ENCODE measurements at regions not wholly inside any gene's neighbourhood (a gene's known extent, or its start where the extent isn't known, plus 50 kb on each side); places are given as distances from the start of the nearest gene placed in this dataset.

DNA sequence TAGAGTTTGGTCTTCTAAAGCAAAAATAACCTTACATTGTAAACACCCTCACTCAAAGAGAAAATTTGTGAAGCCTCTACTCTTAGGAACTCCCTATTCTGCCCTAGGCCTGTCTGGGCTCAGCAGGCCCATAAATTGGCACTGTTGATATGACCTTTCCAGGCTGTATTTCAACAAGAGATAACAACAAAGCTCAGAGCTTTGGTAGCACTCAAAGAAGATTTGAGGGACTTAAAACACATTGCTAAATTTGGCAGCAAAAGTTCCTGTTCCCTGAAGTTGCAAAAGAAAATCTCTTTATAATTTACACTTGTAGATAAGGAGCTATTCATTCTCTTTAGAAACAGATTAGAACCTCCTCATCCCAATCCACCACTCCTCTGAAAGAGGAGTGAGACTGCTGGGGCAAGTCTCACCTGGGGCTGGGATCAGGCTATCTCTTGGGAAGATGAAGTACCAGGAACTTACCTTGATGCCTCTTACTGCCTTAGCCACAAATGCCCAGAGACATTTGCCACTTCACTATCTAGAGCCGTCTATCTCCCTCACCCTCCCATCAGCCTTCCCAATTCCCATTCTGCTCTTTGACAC is 110.4 kb upstream of the AKIP1 start:
- no peak for DNase-seq

DNA sequence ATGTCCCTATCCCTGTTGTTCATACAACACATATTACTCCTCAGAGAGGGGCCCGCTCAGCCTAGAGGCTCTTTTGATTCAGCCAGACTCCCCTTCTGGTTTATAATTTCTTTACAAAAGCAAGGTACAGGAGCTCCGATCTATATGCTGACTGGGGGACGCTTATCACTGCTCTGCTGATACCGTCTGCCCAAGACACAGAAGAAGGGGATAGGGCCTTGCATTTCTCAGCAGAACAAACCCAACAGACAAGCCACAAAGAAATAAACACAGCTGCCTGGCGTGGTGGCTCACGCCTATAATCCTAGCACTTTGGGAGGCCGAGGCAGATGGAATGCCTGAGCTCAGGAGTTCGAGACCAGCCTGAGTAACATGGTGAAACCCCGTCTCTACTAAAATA is 109.9 kb upstream of the AKIP1 start:
- no peak for DNase-seq

DNA sequence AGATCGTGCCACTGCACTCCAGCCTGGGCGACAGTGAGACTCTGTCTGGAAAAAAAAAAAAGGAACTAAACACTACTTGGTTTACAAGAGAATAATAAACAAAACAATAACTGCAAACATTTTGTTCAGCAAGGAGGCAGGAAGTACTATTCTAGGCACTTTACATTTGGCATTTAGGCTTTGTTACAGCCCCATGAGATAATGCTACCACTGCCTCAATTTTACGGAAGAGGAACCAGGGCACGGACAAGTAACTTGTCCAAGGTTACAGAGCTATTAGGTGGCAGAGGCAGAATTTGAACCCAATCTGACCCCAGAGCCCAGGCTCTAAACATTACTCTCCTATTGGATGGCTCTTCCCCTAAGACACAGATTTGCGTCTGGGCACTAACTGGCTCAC is 108.7 kb upstream of the AKIP1 start:
- peak; percentile 32 to 57 (median 52) for DNase-seq

DNA sequence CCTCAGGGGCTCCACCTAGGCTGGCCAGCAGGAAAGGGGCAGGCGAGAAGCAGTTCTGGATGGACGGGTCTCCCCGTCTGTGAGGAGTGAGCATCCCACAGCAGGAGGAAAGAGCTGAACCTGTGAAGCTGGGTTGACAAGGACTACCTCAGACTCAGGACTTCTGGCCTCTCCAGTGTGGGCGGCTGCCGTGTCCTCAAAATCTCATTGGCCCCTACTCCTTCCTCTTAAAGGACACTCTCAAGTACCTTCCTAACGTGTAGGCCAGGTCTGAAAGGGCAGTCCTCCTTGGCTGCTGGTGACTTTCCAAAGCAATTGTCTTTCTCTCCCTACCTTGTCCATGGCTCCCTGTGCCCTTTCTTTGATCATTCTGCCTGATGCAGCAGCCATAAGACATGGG is 107.0 kb upstream of the AKIP1 start:
- peak in 1 of 3 donors; percentile 31 for DNase-seq

DNA sequence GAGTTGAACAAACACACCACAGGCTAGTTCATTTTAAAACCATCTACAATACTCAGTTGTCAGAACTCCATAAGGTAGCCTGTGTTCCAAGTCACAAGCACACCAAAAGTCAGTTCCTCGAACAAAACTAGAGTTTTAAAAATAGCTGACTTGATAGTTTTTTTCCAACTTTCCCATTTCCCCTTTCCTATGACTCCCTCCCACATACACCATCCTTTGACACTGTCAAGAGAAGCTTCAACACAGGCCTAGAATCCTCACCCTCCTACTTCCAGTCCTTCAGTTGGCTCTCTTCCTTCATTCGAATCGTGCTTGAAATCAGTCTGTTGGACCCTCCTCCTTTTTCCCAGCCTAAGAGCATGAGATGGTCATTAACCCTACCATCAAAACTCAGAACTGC is 105.7 kb upstream of the AKIP1 start:
- peak; percentile 69 to 81 (median 79) for DNase-seq

DNA sequence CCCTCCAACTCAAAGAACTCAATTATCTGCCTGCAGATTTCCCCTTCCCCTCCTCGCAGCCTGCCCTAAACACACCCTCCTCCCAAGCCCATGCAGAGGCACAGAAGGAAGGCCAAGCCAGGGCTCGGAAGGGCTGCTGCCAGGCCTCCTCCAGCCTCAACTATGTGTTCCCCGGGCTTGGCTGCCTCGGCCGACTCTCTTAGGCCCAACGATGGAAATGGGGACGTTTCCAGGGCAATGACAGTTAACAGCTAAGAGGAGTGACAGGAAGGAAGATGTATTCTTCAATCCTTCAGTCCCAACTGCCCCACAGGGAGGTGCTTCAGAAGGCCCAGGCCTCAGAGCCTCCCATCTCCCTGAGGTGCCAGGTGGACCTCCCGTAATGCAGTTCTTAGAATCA is 104.0 kb upstream of the AKIP1 start:
- no peak for DNase-seq

DNA sequence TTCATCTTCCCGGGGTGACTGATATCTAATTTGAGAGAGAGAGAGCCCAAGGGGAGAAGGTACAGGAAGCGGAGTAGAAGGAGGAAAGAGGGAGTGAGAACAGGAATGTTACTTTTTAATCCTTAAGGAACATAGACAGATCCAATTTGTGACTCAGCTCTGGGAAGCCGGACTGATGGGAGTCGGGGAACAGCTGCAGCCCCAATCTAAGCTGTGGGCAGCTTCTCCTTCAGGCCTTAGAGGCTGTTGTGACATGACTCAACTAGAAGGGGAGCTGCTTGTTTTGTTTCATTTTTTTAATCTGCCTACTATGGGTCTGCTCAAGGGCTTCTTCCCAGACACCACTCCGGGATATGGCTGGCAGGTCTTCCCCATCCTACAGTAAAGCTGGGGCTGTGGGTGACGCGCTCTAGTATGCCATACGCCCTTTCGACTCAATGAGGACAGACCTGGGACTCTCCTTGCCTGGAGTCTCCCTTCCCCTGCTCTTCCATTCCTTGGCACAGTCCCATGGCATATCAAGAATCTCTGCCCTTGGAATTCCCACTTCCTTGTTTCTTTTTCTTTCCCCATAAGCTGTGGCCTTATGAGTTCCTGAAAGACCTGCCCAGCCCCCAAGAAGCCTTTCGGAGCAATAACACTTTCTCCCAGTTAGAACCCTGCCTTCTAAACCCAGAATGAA is 103.3 kb upstream of the AKIP1 start:
- peak; percentile 20 to 52 (median 46) for DNase-seq

DNA sequence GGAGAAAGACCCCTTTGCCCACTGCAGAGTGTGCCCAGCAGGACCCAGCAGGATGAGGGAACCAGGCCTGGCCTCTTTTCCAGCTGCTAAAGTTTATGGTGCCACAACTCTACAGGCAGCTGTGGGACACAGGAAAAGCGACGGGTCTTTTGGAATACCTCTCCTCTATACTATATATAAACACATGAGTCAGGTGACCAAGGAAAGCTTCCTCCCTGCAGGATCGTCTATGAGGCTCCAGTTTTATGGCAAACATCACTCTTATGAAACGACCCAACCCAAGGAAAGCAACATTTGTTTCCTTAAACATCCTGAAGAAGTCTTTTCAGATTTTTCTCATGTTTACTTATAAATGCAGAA is 102.8 kb upstream of the AKIP1 start:
- DNase-seq, result no peak

DNA sequence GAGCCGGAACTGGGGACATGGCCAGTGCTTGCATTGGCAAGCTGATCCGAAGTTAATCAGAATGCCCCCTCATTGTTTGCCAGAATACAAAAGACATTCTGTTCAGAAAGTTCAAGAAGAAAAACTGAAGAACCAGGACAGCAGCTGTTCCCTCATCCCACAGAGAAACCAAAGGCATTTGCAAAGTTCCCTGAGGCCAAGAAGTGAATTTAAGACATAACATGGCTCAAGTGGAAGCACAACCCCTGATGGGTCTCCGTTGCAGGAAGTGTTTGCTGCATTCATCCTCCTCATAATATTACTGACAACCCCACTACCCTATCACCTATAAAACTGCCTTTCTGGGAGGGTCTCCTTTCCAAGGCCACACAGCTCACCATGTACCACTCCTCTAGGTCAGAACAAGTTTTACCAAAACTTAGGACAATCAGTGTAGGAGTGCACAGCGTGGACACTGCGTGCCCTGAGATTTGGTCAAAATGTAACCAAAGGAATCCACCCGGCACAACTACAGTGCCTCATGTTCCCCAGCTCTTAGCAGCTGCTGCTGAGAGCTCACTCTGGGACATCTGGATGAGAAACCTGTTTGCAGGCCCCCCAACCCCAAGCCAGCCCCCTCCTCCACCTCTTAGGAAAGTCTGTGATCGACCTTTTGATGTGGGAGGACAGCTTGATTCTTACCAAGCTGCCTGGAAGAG is 101.6 kb upstream of the AKIP1 start:
- DNase-seq, result no peak

DNA sequence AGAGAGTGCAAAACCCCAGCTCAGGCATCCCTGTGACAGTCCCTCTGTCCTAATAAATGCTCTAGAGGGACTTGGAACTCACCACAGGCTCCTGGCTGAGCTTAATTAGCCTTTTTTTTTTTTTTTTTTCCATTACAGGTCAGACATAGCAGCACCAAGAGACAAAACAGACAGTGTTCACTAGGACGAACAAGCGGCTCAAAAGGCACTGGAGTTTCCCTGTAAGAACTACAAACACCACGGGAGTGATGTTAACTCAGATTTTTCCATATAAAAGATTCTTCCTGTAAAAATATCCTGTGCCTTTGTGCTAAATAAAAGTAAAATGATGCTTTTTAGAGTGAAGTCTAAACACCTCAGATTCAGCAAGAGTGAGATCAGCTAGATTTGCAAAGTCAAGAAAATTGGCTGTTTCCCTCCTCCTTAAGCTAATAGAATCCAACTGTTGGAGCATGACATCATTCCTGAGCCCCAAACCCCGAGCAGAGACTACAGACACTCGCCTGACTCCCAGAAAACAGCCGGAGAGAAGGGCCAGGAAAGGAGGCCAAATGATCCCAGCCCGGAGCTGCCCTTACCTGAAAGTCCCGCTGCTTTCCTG is 101.0 kb upstream of the AKIP1 start:
- DNase-seq, result no peak

DNA sequence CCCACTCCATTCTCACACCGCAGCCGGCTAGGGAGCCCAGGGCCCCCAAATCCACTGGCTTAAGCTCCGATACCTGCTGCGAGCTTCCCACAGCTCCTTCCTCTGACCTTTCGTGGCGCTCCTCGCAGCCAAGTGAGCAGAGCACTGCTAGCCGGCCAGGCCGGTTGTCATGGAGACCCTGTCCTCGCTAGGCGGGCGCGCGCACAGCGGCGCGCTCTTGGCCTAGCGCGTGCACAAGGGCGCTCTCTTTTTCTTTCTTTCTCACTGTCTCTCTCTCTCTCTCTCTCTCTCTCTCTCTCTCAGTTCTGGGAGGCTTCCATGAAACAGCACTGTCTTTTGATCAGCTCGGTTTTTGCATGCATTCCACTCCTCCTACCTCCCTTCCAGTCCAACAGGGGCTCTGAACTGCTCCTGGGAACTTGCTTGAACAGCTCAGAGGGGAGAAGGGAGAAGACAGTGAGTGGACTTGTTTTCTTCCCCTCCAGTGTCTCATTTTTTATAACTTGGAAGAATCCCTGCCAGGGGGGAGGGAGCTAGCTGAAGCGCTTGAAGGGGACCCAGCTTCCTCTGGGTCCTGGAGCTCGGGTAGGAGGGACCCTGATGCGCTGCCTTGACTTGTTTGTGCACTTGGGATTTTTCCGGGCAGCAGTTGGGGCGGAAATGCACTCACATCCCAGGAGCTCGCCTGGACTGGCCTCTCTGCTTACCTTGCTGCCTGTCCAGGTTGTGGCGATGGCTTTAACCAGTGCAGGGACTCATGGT is 100.3 kb upstream of the AKIP1 start:
- DNase-seq, result peak; percentile 40 to 66 (median 44)

DNA sequence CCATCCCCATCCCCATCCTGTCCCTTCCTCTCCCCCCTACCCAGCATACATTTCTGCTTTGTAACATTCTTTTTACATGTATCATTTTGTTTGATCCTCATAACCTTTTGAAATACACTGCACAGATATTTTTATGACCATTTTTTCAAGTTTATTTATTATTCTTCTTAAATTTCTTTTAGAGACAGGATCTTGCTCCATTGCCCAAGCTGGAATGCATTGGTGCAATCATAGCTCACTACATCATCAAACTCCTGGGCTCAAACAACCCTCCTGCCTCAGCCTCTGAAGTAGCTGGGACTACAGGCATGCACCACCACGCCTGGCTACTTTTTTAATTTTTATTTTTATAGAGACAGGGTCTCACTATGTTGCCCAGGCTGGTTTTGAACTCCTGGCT is 99.4 kb upstream of the AKIP1 start:
- DNase-seq, result no peak

DNA sequence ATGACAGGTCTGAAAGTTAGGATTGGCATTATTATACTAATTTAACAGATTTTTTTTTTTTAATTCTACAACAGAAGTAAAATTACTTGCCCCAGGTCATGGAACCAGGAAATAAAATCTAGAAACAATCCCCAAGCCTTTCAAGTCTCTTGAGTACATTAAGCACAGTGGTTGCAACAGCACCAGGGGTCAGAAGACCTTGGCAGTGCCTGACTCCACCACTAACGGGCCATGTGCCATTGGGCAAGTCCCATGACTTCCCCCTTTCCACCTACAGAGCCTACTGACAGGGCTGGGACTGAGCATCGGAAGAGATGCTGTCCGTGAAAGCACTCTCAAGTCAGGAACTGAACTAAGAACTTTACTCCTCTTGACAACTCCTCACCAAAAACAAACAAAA is 98.6 kb upstream of the AKIP1 start:
- peak; percentile 93 to 95 (median 93) for DNase-seq

DNA sequence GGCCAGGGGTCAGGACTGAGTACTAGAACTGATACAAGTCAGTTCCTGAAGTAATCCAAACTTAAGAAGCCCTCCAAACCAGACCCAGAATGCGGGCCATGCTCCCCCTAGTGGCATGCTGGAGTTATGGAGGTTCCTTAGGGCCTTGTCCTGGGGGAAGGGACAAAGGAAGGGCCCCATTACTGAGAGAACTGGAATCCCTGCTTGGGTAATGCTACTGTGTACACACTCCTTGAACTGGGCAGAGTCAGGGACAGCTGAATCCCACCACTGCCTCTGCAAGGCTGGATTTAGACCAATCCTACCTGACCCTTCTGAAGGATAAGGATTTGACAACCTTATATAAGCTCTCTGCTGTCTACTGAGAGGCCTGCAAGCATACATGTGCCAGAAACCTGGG is 97.3 kb upstream of the AKIP1 start:
- DNase-seq, result peak; percentile 78 to 87 (median 82)

DNA sequence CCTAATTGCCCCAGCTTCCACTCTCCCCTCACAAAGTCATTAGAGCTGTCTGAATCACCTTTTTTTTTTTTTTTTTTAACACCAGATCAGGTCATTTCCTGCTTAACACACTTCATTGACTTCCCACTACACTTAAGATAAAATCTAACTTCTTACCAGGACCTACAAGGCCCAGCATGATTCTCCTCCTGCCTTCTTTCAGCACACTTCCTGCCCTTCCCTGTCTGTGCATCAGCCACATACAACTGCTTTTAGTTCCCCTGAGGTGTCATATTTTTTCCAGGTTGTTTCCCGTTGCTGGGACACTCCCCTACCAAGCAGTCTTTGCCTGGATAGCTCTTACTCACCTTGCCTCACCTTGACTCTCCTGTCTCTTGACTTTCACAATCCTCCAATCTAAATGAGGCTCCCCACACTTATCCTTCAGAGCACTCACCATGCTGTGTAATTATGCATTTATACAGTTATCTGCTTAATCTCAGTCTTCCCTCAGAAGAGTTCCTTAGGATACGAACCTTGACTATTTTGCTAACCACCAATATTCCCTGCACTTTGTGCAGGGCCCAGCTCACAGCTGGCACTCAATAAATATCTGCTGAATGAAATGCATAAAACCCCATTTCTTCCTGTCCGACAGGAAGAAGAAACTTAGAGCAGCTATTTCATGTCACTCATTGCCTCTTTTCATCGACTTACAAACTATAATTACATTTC is 96.6 kb upstream of the AKIP1 start:
- no peak for DNase-seq

DNA sequence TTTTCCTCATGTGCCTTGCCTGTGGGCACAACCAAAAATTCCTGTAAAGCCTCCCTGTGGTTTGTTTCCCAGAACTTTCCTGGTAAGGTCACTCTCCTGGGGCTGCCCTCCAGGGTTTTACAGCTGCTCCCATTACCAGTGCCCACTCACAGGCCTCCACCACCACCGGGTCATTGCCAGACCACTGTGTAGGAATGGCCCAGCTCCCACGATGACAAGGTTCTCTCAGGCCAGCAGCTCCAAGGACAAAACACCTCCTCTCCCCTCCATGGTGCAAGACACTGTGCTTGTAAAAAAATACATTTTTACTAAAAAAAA is 96.1 kb upstream of the AKIP1 start:
- no peak for DNase-seq

DNA sequence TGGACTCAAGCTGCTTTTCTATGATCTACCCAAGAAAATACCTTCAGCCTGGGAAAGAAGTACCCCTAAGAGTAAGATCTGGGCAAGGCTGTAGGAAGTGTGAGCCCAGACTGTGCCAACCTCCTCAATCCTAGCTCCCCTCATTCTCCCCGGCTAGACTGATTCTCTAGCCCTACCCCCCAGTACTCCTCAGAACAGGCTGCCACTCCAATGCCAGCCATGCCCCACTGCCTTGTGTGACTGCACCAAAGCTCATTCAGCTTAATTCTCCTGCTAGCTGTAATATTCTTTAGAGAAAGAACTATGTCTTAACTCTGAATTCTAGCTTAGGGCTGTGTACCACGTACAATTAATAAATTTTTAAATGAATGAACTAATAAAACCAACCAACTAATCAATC is 92.6 kb upstream of the AKIP1 start:
- DNase-seq, result no peak

DNA sequence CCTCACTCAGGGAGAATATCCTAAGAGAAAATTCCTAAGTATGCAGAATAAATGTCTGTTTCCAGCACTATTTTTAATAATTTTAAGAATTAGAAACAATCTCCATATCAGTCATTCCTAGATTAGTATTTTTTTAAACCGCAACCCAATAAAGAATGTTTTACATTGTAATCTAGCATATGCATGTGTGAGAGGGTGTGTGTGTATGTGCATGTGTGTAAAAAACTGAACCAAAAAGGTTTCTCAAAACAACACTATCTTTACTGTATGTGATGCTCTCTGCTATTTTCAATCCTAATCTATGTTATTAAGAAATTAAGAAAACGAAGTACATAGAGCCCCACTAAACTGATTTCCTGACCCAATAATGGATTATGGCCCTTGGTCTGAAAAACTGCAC is 90.6 kb upstream of the AKIP1 start:
- no peak for DNase-seq

DNA sequence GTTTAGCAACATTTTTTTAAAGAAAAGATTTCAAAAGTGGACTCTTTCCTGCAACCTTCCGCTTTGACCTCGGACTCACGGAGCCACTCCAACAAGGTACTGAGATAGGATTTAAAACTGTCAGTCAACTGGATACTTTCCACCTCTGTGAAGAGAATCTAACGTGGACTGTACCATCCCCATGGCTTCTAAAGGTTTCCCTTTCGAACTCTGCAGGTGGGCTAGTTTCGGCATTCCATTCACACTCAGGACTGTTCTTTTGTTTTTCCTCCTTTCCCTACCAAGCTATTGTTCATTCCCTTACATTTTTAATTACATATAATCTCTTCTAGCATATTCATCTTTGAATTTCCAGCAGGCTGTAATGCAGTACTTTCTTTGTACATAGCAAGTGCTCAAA is 88.5 kb upstream of the AKIP1 start:
- DNase-seq, result no peak

DNA sequence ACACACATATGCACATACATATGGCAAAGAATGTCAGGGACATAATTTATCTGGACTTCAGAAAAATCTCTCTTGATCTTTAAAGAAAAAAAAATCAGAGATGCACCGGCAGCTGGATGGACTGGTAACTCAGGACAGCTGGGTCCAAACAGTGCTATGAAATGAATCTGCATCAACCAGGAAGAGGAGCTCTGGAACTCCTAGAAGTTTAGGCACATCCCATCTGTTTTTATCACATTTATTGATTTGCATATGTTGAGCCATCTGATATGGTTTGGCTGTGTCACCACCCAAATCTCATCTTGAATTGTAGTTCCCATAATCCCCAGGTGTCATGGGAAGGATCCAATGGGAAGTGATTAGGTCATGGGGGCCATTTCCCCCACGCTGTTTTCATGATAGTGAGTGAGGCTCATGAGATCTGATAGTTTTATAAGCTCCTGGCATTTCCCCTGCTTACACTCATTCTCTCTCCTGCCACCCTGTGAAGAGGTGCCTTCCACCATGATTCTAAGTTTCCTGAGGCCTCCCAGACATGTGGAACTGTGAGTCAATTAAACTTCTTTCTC is 87.7 kb upstream of the AKIP1 start:
- no peak for DNase-seq

DNA sequence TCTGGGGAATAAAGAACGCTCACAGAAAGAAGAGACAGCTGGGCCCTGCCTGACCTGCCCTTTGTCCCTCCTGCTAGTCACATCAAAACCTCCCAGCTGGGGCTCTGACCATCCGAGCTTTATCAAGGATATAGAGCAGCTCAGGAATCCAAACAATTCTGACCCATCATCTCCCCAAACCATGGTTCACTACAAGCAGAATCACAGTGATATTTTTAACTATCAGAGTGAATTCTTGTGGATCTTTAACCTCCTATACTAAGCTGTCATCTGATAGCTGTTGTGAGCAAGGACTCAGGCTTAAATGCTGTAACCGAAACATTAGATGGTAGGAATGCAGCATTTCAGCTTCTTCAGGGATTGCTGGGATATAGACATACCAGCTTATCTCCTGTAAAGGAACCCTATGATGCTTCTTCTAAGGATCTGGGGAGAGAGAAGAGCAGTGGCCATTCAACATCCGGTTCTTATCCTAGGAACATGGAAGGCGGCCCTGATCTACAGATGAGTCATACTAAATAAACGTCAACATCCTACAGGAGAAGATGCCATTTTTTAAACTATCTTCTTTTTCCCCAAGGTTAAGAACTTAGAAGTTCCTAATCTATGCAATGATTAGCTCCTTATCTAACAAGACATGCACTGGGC is 84.7 kb upstream of the AKIP1 start:
- no peak for DNase-seq
